ENCODE measurements at regions not wholly inside any gene's neighbourhood (a gene's known extent, or its start where the extent isn't known, plus 50 kb on each side); places are given as distances from the start of the nearest gene placed in this dataset.

DNA sequence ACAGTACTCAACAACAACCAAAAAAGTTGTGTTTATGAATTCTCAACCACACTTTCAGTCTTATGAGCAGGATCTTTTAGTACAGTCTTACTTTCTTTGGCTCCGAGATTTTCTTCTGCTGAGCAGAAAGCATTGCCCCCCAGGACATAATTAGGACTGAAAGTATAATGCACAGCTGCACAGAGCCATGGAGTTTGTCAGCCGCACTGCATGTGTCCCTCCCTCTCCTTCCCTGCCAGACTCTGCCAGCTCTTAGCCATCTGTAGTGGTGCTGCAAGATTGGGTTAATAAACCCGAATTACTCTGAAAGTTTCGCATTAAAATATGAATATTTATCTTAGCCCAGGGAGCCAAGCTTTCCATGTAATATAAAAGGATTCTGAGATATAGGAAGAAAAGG is 179.6 kb upstream of the PTCHD4 start:
- TF ChIP-seq, protein P1, sequence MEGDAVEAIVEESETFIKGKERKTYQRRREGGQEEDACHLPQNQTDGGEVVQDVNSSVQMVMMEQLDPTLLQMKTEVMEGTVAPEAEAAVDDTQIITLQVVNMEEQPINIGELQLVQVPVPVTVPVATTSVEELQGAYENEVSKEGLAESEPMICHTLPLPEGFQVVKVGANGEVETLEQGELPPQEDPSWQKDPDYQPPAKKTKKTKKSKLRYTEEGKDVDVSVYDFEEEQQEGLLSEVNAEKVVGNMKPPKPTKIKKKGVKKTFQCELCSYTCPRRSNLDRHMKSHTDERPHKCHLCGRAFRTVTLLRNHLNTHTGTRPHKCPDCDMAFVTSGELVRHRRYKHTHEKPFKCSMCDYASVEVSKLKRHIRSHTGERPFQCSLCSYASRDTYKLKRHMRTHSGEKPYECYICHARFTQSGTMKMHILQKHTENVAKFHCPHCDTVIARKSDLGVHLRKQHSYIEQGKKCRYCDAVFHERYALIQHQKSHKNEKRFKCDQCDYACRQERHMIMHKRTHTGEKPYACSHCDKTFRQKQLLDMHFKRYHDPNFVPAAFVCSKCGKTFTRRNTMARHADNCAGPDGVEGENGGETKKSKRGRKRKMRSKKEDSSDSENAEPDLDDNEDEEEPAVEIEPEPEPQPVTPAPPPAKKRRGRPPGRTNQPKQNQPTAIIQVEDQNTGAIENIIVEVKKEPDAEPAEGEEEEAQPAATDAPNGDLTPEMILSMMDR (IDR thresholded peaks at IDR 0.05): no peak
- TF ChIP-seq ZFX (IDR thresholded peaks at IDR 0.05; ENCODE audit: borderline replicate concordance): no peak
- H3K27ac ChIP-seq: no peak overlapping the region

DNA sequence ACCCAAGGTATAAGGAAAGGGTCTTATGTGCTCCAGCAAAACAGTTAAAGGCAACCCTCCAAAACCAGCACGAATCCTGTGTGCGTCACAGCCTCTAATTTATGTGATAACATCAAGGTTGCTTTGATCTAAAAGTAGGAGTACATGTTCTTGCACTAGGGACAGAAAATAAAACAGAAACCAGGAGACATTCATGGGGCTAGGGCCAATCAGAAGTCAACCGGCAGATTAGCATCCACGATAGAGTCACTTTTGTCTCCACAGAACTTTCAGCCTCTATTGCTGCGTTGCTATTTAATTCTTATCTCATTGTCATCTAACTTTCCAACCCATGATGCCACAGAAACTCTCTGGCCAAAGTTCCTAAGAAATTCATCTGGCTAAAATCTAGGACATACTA is 178.8 kb upstream of the PTCHD4 start:
- H3K27ac ChIP-seq: no peak overlapping the region
- TF ChIP-seq, protein P1 (IDR thresholded peaks at IDR 0.05): no peak
- no peak for TF ChIP-seq ZFX (IDR thresholded peaks at IDR 0.05; ENCODE audit: borderline replicate concordance)

DNA sequence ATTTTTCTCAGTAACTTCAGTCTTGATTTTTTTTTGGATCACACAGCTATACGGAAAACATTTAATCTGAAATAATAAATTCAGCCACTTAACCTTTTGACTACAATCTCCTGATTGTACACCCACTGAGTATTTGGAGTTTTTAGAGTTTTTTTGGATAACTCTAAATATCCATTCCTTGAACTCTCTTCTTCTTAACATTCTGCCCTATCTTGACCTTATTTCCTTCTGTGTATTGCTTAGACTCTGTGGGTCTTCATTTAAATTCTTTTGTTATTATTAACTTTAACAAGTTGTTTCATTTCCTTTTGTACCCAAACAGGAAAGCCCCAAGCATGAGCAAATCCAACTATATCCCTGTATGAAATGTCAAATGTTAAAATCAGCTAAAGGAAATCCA is 170.2 kb upstream of the PTCHD4 start:
- no peak overlapping the region for H3K27ac ChIP-seq
- TF ChIP-seq ZFX (IDR thresholded peaks at IDR 0.05; ENCODE audit: borderline replicate concordance): no peak
- TF ChIP-seq, protein P1 (IDR thresholded peaks at IDR 0.05): no peak

DNA sequence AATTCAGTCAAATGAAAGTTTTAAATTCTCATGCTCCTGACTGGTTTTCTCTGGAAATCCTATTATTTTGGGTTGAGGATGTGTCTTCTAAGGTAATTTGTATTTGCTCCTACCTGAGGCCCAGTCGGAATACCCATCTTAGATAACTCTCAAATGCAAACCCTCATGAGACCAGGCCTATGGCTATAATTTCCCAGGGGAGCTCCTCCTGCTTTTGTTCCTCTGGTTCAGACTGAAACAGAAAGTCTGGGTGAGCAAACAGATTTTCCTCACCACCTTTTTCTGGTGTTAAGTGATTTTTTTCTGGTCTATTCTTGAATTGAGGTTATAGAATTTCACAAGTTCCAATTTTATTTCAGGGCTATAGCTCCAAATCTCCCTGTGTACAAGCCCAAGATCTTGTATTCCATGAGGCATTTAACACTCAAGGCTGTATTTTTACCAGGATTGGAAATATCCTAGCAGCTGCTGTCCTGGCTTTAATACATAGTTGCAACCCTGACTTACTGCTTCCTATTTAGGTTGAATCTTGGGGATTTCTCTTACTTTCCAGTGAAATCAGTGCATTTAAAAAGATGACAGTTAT is 169.1 kb upstream of the PTCHD4 start:
- TF ChIP-seq ZFX (IDR thresholded peaks at IDR 0.05; ENCODE audit: borderline replicate concordance): no peak
- TF ChIP-seq, protein P1 (IDR thresholded peaks at IDR 0.05): no peak
- H3K27ac ChIP-seq: no peak overlapping the region

DNA sequence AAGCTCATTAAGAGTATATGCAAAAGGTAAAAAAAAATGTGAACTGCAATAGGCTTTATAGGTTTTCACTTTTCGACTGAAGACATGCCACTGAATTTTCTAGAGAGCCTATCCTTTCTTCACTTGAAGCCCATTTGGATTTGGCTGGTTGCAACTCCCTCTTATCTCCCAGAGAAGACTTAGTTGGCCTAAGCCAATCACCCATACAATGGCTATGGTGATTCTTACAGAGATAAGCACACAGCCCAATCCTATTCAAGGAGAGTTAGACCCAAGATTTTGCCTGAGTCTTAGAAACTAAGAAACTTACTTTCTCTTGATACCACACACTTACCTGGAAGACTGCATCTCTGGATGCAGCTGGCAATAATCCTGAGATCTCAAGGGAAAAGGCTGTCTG is 167.3 kb upstream of the PTCHD4 start:
- H3K27ac ChIP-seq: no peak overlapping the region
- TF ChIP-seq ZFX (IDR thresholded peaks at IDR 0.05; ENCODE audit: borderline replicate concordance): no peak
- TF ChIP-seq, protein P1 (IDR thresholded peaks at IDR 0.05): no peak

DNA sequence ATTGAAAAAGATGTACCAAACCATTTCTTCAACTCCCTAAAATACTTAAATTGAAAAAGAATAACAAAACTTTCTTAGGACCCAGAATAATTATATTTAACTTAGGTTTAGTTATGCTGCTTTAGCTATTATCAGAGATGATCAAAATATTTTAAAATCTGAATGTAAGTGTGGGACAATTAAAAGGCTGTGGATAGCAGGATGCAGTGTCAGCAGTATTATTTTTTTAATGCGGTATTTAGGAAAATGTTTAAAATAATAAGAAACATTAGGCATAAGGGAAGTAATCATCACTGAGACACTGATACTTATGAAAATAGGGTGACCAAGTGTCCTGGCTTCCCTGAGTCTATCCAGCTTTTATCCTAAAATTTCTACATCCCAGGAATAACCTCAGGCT is 161.5 kb upstream of the PTCHD4 start:
- TF ChIP-seq, protein P1 (IDR thresholded peaks at IDR 0.05): no peak
- TF ChIP-seq ZFX (IDR thresholded peaks at IDR 0.05; ENCODE audit: borderline replicate concordance): no peak

DNA sequence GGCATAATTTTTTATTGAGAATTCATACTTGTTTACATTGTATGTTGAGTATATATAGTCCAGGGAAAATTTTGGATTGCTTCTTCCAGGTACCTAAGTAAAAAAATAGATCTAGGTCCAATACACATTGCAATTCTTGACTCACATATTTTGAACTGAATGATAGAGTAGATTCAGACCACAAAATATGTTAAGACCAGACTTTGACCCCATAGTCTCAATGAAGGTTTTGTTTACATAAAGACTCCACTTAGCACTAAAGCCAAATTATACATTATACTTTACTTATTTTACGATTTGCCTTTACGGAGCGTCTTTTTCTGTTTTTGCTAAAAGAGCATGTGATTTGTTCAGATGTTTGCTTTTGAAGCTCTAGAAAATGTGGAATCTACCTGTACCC is 144.1 kb upstream of the PTCHD4 start:
- H3K27ac ChIP-seq: no peak overlapping the region
- no peak for TF ChIP-seq ZFX (IDR thresholded peaks at IDR 0.05; ENCODE audit: borderline replicate concordance)
- TF ChIP-seq, protein P1 (IDR thresholded peaks at IDR 0.05): no peak

More for the DNA sequence above, 161.5 kb upstream of the PTCHD4 start:
- H3K27ac ChIP-seq: no peak overlapping the region
